HS-5 (cell line): ENCODE measurements at regions not wholly inside any gene's neighbourhood (a gene's known extent, or its start where the extent isn't known, plus 50 kb on each side); places are given as distances from the start of the nearest gene placed in this dataset.
"Not testable (repeated sequence)": the region's sequence is repeated elsewhere in the genome, so short reads cannot be mapped to it uniquely, and the experiment has no call there.

Experiments
- DNase-seq: peaks from one replicate; pipeline ENCODE4 v3.0.0-alpha.2; 2012; ENCODE audit warnings: low read depth

DNA sequence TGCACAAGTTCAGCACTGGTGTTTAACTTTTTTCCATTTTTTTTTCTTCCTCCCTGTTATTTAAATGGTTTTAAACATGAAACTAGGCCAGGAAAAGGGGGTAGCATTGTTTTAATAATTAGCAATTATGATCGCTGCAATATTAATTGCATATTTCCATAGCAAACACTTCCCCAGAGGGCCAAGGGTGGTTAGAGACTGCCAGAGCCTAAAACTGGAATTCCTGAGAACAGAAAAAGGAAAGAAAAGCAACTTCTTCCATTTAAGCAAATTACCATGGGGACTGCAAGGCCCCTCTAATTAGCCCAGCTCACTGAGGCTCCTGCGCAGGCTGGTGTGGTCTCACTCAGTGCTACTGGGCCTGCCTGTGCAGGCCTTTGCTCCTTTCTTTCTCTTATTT, 201.5 kb downstream of the SMAD2 start:
- DNase-seq: no peak

DNA sequence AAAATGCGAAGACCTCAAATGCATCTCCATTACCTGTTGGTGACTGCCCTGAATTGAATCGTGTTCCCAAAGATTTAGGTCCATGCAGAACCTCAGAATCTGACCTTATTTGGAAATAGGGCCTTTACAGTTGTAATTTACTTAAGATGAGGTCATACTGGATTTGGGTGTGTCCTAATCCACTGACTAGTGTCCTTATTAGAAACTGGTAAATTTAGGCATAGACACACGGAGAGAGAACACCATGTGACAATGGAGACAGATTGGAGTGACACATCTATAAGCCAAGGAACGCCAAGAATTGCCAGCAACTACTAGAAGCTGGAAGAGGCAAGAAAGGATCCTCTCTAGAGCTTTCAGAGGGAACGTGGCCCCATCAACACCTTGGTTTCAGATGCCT, 203.1 kb downstream of the SMAD2 start:
- no peak for DNase-seq

DNA sequence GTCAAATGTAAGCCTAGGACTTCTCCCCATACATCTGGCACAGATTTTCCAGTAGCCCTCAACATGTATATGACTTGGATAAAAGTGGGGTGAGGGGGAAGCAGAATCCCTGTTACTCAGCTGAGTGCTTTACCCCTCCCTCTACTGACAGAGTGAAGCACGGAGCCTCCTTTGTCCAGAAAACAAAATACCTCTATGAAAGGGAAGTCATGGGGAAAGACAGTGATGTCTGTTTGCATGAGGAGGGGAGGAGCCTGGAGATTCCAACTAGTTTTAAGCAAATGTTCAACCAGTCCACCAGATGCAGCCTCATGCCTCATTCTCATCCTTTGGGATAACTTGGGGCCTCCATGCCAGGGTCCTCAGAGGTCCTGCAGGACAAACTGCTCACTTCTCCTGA, 203.9 kb downstream of the SMAD2 start:
- no peak for DNase-seq

DNA sequence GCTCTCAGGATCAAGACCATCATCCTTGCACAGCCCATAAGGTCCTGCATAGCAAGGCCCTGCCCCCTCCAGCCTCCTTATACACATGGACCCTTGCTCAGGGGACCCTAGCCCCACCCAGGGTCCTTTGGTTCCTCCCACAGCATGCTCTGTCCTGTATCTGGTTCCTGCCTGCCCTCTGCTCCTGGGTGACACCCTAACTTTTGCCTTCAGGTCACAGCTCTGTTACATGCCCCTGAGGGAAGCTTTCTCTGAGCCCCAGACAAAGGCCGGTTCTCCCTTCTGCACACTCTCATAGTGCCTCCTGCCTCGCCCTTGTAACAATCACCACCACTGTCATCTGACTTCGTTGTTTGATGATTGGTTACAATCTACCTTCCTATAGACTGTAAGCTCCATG, 204.8 kb downstream of the SMAD2 start:
- DNase-seq: no peak

DNA sequence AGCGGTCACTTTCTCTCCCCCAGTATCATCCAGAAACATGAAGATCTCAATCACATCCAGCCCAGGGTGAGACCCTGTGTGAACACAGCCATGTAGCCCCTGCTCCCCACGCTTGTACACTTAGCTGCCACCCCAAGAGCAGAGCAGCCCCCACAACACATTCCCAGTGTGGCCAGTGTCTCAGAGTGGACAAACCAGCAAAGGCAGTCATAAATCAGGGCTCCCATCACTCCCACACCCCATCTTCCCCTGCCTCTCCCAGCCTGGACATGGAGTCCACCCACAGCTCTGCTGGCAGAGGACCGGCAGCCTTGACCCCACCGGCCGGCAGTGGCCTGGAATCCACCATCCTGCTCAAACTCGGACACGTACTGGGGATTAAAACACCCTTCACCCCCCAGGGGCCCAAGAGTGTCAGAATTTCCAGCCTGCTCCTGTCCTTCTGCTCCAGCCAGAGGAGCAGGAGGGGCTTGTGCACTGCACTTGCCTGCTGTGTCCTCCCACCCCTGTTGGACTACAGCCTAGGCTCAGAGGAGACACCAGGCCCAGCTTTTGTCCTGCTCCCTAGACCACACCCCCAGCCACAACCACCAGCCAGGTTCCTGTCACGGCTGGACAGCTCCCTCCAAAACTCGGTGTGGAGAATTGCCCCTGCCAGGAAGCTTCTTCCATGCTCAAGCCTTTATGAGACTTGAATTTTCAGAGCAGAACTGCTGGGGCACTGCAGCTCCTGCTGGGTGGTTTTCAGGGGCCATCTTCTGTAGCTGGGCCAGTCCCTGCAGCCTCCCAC, 206.1 kb downstream of the SMAD2 start:
- no peak for DNase-seq

DNA sequence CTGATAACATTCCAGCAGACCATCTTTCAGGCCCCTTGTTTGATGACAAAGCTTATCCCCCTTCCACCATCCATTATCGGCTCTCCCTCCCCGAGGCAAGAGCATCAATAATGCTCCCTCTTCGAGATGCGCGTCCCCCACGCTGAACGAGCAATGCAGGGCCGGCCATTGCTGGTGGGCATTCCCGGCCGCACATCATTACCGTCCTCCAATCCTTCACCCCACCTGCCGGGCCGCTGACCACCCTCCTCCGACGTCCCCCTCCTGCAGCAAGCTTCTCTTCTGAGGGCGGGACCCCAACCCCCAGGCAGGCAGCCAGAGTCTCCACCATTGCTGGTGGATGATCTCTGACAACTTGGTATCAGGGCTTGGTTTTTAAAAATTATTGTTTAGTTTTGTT, 208.6 kb downstream of the SMAD2 start:
- DNase-seq: no peak

DNA sequence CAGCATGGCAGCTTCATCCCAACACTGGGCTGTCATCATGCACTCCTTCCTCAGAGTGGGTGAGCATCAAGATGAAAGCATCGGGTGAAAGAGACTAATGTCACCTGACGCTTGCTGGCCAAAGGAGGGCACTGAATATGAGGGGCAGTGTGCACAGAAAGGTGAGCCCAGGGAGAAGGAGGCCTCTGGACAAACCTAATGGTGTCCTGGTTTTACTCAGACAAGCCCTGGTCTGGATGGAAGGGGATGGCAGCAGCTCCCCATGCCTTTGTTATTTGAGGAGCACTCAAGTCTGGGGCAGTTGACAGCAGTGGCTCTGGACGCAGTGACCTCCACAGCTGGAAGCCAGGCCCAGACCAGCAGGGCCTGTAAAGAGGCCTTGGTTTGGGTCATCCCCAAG, 209.7 kb downstream of the SMAD2 start:
- DNase-seq: no peak

DNA sequence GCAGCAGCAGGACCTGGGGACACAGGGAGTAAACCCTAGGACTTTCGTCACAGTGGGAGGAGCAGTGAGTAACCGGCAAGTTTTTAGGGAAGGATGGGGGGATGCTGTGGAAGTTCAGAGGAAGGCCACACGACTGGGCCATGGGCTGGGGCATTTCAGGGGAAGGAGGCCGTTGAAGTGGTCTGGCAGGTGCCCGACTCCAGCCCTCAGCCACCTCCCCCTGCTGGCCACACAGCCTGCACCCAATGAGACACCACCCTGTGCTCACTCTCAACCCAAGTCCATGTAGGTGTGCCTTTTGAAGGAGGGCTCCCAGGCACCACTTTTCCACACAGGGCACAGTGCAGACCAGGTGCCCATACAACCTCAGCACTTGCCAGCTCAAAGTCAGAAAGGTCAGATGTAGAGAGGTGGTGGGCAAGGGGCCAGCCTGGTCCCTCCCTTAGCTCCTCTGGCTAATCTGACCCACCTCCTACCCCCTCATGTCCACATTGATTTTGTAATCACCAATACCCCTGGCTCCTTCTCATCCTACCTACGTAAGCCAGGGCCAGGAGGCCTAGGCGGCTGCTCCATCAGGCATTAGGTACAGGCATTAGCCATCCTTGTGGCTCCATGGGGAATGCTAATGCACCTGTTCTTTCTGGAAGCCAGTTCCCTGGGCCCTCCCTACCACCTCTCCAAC, 211.2 kb downstream of the SMAD2 start:
- no peak for DNase-seq

DNA sequence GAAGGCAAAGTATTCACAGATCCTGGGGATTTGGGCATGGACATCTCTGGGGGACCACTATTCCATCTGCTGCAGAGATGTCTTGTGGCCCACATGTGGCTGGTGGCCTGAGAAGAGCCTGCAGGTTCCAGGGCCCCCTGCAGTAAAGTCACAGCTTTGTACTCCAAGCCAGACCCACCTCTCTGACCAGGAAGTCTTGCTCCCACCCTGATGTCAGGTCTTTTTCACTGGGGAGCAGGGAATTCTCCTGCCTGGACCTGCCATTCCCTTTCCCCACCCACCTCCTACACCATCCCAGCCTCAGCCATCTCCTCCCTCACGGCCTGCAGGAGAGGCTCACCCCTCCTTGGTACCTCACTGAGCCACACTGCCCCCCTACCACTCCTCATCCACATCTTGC, 211.8 kb downstream of the SMAD2 start:
- DNase-seq: no peak

DNA sequence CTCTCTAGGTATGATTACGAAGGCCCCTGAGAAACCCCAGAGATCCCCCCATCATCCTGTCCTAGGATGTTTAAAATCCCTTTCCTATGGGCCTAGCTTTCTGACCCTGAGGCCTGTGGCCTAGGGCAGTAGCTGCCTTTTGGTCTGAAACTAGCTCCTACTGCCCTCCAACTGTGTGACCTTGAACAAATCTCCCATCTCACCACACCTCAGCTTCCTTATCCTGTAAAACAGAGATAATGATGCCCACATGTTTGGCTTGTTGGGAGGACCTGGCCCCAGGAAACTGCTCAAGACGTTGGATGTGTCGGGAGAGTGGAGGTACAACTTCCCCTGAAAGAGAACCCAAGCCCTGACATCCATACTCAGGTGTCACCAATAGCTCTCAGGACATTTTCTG, 213.2 kb downstream of the SMAD2 start:
- DNase-seq: no peak

DNA sequence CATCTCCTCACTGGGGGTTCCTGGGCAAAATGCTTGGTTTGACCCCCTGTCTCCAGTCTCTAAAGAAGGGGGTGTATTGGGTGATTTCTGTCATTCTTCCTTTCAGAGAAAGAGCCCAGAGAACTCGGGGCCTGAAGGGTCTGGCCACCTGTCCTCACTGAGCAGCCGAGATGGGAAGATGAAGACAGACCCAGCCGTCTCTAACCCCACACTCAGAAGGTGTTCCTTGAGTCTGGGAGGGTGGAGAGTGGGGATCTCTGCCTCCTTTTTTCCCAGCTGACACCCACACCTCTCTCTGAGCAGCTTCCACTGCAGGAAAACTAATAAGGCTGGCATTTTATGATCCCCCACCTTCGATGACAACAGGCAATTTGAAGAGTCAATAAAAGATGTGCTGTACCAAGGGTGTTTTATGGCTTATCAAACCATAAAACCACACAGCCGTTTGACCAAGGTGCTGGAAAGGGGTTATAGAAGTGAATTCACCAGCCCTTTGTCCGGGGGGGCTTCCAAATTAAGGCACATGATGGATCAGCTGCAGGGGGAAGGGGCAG, 213.8 kb downstream of the SMAD2 start:
- DNase-seq: no peak

DNA sequence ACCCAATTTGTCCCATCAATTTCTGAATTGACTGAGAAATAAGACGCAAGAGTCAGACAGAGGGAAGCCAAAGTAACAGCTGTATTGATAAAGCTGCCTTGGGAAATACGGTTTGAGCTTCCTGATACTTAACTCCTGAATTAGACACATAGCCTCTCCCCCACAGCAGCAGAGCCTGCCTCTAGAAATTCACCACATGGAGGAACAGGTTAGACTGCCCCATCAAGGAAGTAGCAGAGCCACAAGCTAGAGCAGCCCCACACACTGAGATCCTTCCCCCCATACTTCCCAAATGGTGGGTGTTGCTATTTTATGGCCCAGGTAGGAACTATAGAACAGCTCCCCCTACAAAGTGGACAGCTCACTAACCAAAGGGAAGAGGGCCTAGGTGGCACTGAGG, 220.0 kb downstream of the SMAD2 start:
- DNase-seq: no peak

DNA sequence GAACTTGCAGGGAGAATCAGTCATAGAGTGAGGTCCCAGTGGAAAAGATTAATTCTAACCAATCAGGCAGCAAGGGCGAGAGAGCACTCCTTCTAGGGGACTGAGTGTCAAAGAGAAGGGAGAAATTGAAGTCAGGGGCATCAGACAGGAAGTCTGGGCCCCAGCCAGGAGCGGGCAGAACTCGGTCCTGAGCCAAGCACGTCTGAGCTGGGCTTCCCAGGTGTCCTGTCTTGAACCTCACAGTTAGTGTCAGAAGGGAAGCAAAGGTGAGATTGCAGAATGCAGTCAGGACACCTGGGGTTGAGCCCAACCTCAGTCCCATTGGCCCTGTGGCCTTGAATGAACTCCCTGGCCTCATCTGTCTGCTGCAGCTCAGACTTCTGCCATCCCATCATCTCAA, 220.9 kb downstream of the SMAD2 start:
- DNase-seq: no peak

DNA sequence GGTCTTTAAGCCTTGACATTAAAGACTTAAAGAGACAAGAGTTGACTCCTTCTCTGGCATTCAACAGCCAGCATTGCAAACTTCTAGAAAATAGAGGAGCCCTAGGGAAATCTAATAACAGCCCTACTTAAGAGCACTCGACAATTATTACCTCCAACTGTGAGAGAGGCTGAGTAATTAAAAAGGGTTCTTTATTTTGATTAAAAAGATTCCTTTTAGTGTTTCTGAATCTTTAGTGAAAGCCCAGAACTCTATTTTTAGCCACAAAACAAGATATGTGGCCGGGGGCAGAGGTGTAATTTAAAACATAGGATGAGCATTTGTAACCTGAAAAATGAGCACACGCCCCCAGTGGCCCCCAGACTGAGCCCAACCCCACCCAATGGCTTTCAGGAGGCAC, 222.3 kb downstream of the SMAD2 start:
- no peak for DNase-seq

DNA sequence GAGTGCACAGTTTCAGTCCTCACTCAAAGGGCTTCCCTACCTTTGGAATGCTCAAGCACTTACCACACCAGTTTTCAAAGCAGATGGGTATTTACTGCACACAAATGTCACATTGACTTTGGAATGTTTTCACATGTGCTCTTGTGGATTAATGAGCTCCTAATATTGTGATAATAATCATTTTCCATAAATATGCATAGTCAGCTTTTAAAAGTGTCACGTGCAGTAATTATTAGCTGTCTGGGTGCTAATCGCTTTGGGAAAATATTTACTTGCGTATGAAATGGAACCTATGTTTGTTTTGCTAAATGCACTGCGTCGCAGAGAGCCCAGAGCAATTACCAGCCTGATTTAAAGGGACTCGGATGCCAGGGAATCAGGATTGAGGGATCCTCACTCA, 229.3 kb downstream of the SMAD2 start:
- no peak for DNase-seq

DNA sequence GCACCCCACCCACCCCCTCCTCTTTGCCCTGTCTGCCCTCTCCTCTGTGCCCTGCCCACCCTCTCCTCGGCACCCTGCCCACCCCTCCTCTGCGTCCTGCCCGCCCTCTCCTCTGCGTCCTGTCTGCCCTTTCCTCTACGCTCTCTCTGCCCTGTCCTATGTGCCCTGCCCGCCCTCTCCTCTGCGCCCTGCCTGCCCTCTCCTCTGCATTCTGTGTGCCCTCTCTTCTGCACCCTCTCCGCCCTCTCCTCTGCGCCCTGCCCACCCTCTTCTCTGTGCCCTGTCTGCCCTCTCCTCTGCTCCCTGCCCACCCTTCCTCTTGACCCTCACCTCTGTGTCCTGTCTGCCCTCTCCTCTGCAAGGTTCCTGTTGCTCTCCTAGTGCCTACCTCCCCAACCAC, 233.6 kb downstream of the SMAD2 start:
- DNase-seq: no peak

DNA sequence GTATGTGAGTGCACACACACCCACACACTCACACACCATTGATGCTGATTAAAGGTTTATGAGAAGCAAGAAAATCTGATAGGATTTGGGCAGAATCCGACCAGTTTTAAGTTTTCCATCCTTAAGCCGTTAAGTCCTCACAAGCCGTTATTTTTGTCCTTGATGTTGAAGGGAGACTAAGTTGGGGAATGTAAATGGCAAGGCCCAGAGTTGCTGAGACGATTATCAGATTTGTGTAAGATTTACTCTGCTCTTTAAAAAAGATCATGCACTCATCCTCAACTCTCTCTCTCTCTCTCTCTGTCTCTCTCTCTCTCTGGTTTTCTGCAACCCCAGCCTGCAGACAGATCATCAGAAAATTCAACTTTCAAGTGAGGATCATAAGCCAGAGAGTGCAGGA, 238.8 kb downstream of the SMAD2 start:
- no peak for DNase-seq

DNA sequence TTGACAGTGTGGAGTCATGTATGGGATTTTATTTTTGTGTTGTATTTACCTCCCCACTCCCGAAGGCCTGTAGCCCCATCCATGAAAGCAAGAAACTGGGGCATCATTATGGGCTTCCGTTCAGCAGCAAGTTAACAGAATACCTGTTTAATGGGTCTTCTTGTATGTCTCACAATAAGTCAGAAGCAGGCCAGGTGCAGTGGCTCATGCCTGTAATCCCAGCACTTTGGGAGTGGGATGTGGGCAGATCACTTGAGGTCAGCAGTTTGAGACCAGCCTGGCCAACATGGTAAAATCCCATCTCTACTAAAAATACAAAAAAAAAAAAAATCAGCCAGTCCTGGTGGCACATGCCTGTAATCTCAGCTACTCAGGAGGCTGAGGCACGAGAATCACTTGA, 239.7 kb downstream of the SMAD2 start:
- not testable (repeated sequence) for DNase-seq

DNA sequence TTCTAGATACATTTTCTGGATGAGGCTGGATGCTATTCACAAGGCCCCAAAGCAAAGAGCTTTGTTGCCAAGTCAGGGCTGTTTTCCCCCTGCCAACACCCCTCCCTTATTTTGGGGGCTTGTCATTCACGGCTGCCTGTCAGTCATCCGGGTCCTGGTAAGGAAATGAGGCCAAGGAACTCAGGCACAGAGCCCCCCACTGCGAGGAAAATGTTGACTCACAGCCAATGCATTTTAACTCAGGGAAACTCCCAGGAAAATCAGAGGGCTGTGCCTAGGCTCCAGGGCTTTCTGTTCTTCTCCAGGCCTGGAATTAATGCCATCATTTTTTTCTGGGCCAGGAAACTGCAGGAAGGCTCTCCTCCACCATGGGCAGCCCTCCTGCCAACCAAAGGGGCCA, 241.1 kb downstream of the SMAD2 start:
- DNase-seq: no peak

DNA sequence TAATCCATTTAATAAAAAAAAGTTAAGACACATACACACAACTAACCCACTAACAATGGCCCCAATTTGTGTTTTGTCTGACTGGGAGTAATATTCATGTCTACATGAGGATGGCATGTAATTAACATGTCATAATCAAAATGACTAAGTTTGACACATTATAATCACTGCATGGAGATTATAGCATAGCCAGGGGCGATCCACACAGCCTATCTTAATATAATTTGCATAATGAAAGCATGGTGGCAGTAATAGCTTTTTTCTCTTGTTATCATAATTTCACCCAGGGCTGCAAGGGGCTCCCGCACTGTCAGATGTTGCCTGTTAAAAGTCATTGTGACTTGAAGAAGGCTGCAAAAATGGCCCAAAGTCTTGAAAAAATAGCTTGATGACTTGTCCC, 243.7 kb downstream of the SMAD2 start:
- no peak for DNase-seq

DNA sequence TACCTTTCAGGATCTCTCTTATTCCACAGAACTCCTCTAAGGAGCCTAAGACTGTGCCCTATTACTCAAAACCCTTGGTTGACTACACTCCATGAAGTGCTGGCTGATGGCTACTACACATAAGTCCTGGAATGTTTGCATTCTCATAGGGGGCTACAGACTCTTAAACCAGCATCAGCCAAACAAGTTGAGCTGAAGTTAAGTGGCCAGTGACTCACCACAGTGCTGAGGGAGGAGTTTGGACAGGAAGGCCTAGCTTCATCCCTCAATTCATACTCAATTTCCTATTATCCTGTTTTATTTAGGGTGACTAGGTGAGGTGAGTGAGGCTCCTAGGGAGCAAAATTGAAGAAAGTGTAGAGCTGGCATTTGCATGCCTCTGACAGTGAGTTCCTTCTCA, 246.7 kb downstream of the SMAD2 start:
- DNase-seq: no peak

DNA sequence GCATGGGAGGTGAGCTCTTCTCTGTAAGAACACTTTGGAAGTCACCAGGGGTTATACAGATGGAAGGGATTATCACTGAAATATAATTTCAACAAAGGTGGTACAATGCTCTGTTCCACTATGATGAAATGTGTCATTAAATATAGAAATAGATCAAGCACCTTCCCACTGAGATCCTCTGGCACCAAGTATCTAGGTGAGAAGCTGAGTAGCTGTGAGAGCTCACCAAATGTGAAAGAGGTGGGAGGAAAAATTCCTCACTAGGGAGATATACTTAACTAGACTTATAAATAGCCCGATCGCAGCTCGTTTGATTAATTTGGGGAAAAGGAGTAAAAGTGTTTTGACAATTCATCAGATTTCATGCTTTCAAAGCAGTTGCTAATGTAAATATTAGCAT, 247.6 kb downstream of the SMAD2 start:
- no peak for DNase-seq

DNA sequence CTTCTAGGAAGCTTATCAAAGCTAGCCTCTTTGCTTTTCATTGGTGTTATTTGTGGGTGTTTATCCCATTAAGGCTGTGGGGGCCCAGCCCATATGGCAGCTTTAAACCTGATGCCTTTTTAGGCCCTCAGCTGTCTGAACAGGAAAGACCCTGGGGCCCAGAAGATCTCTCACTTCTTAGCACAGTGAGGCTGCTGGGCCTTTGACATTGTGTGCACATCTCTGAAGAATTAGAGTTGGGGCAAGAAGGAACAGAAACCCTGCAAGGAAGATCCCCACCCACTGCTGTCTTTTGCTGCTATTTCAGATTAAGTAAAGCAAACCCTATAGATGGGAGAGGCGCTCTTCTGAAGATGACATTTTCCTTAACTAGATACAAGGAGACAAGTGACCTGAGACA, 250.0 kb downstream of the SMAD2 start:
- DNase-seq: no peak

DNA sequence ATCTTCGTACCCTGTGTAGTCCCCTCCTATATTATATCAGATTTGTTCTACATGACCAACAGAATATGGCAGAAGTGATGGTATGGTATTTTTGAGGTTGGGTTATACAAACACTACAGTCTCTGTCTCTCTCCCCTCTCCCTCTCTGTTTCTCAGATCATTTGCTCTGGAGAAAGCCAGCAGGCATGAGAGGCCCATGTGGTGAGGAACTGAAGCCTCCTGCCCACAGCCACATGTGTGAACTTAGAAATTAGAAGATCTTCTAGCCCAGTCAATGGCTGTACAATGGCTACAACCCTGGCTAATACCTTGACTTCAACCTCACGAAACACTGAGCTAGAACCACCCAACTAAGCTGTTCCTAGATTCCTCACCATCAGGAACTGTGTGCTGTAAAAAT, 250.6 kb downstream of the SMAD2 start:
- no peak for DNase-seq
